ENCODE measurements at regions not wholly inside any gene's neighbourhood (a gene's known extent, or its start where the extent isn't known, plus 50 kb on each side); places are given as distances from the start of the nearest gene placed in this dataset.

DNA sequence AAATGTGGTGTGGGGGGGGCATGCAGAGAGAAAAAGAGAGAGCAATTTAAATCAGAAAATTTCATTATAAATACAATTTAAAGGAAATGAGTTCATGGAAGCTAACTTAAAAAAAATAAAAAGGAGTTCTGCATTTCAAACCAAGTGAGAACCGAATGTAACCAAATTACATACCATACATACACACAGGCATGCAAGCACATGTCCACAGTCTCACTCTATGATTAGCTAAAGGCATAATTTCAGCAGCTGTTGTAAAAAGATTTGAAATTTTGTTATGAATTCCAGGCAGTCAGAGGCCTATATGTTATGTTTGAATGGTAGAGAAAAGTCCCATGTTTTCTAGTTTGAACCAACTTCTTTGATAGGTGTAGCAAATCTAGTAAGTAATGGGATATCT lies 611.6 kb upstream of the ADGRL3 start:
- H4K91ac ChIP-seq (replicated peaks; ENCODE audit: insufficient read length, low read length), result no peak overlapping the region
- H2AFZ ChIP-seq (ENCODE audit: low read length), result no peak overlapping the region
- POLR2A ChIA-PET (ENCODE audit: partially characterized antibody), result no interaction called here
- no peaks in the 10 kb centered on the region for H3K79me1 ChIP-seq (ENCODE audit: low read depth, low read length)
- H3K27me3 ChIP-seq (replicated peaks in 1 of 4; ENCODE audit: control insufficient read depth in 3 of 4, extremely low read depth in 1 of 4, insufficient read depth in 3 of 4, low read length in 3 of 4), result no peaks in the 10 kb centered on the region
- no peak overlapping the region for H2BK15ac ChIP-seq (ENCODE audit: low read length)
- no peak overlapping the region for H2AK5ac ChIP-seq (ENCODE audit: low read depth, low read length)
- no peak overlapping the region for H3K27ac ChIP-seq (ENCODE audit: low read depth, low read length)
- no peak overlapping the region for H3K4me2 ChIP-seq (ENCODE audit: insufficient read depth in 1 of 2, low read depth in 2 of 2, low read length in 2 of 2)
- H3K23ac ChIP-seq (ENCODE audit: insufficient read length), result no peak overlapping the region
- WGBS, 2 experiments (ENCODE audit: extremely low coverage in 1 of 2, insufficient coverage in 1 of 2, insufficient read length in 1 of 2, insufficient replicate concordance in 2 of 2, low coverage in 1 of 2, low lambda C conversion rate in 2 of 2, missing lambda C conversion rate in 1 of 2), result 95% methylated on average over 1 of the region's 1 CpG; no CpG with 5 or more reads in 1 of the 2 experiments
- H3K18ac ChIP-seq (ENCODE audit: extremely low read depth, low read length), result no peak overlapping the region
- H3K36me3 ChIP-seq (ENCODE audit: control insufficient read depth in 2 of 4, insufficient read depth in 4 of 4, low read length in 3 of 4), result no peaks in the 10 kb centered on the region
- no peak overlapping the region for H2BK120ac ChIP-seq (replicated peaks; ENCODE audit: low read depth, low read length)
- H2BK5ac ChIP-seq (ENCODE audit: low read depth, low read length), result no peak overlapping the region
- FAIRE-seq (no peak), DNase-seq (ENCODE audit: low read depth in 1 of 2, low spot score in 2 of 2) (no peak)
- H2BK20ac ChIP-seq (ENCODE audit: low read length), result no peak overlapping the region
- no peaks in the 10 kb centered on the region for H3K79me2 ChIP-seq (ENCODE audit: control insufficient read depth in 1 of 2, insufficient read depth in 2 of 2, low read length in 2 of 2)
- no peak overlapping the region for H3K4me3 ChIP-seq (ENCODE audit: extremely low read depth in 1 of 4, insufficient read depth in 2 of 4, low read depth in 3 of 4, low read length in 4 of 4)
- H3K4me1 ChIP-seq (replicated peaks in 1 of 4; ENCODE audit: control insufficient read depth in 3 of 4, insufficient read depth in 4 of 4, low read length in 3 of 4), result no peaks in the 10 kb centered on the region
- H2BK12ac ChIP-seq (ENCODE audit: low read depth, low read length), result no peak overlapping the region
- no peak overlapping the region for H4K8ac ChIP-seq (ENCODE audit: extremely low read depth, insufficient read depth, low read length)
- no peak overlapping the region for H3K56ac ChIP-seq (replicated peaks; ENCODE audit: insufficient read length, low read depth, low read length)
- no peak overlapping the region for H3K14ac ChIP-seq (ENCODE audit: insufficient read length)
- no peak overlapping the region for H4K5ac ChIP-seq (ENCODE audit: insufficient read length, low read depth, low read length)
- H3K23me2 ChIP-seq (ENCODE audit: low read depth, low read length), result no peaks in the 10 kb centered on the region
- CTCF ChIA-PET (ENCODE audit: partially characterized antibody), result no interaction called here
- no peak overlapping the region for H3K9ac ChIP-seq (replicated peaks in 1 of 4; ENCODE audit: extremely low read depth in 1 of 4, low read depth in 3 of 4, low read length in 3 of 4)
- no peaks in the 10 kb centered on the region for H3K9me3 ChIP-seq (ENCODE audit: insufficient read depth in 2 of 2, low read depth in 1 of 2, low read length in 1 of 2)
- no peak overlapping the region for H3K4ac ChIP-seq (replicated peaks; ENCODE audit: insufficient read length, low read depth, low read length)
- no peaks in the 10 kb centered on the region for H4K20me1 ChIP-seq (replicated peaks in 1 of 2; ENCODE audit: control insufficient read depth in 1 of 2, insufficient read depth in 2 of 2, low read length in 2 of 2)
- TF ChIP-seq POLR2AphosphoS5 (IDR thresholded peaks at IDR 0.05; ENCODE audit: low read depth, low read length) (no peak), EGR1 (IDR thresholded peaks at IDR 0.05; ENCODE audit: borderline replicate concordance, low read depth, low read length) (no peak), HDAC6 (IDR thresholded peaks at IDR 0.05; ENCODE audit: low read depth, low read length) (no peak), SIRT6 (IDR thresholded peaks at IDR 0.05; ENCODE audit: low read length) (no peak), GABPA (IDR thresholded peaks at IDR 0.05; ENCODE audit: borderline replicate concordance, insufficient read depth, low read length) (no peak), FOSL1 (IDR thresholded peaks at IDR 0.05; ENCODE audit: insufficient read depth, low read depth, low read length) (no peak), KDM5A (IDR thresholded peaks at IDR 0.05; ENCODE audit: low read length) (no peak), SIX5 (IDR thresholded peaks at IDR 0.05; ENCODE audit: low read depth, low read length) (no peak), BACH1 (IDR thresholded peaks at IDR 0.05; ENCODE audit: low read length) (no peak), JUN (IDR thresholded peaks at IDR 0.05; ENCODE audit: low read depth, low read length) (no peak)
- TF ChIP-seq, protein P1, sequence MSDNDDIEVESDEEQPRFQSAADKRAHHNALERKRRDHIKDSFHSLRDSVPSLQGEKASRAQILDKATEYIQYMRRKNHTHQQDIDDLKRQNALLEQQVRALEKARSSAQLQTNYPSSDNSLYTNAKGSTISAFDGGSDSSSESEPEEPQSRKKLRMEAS (IDR thresholded peaks at IDR 0.05), result no peak
- TF ChIP-seq, protein P2, sequence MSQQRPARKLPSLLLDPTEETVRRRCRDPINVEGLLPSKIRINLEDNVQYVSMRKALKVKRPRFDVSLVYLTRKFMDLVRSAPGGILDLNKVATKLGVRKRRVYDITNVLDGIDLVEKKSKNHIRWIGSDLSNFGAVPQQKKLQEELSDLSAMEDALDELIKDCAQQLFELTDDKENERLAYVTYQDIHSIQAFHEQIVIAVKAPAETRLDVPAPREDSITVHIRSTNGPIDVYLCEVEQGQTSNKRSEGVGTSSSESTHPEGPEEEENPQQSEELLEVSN (IDR thresholded peaks at IDR 0.05), result no peak
